ENCODE measurements at regions not wholly inside any gene's neighbourhood (a gene's known extent, or its start where the extent isn't known, plus 50 kb on each side); places are given as distances from the start of the nearest gene placed in this dataset.

GRCh38 chr1:60895701-60896100 lies 186.7 kb upstream of the NFIA start:
- Histone ChIP-seq H3K79me2 (replicated peaks; ENCODE audit: insufficient read depth, low read length) (no peaks in the 10 kb centered on the region), H3K9ac (ENCODE audit: low read length) (no peak overlapping the region), H2AFZ (ENCODE audit: low read depth, low read length) (no peak overlapping the region), H3K9me3 (ENCODE audit: low read length) (no peaks in the 10 kb centered on the region), H3K4me2 (ENCODE audit: low read length) (no peak overlapping the region), H3K4me3 (ENCODE audit: low read length) (no peak overlapping the region), H3K27ac (ENCODE audit: low read length) (no peak overlapping the region), H3K36me3 (ENCODE audit: insufficient read depth, low read length) (no peaks in the 10 kb centered on the region), H3F3A (ENCODE audit: insufficient read depth, low read length, poor library complexity, severe bottlenecking) (no peaks in the 10 kb centered on the region), H3K9me2 (ENCODE audit: insufficient read depth, low read length) (no peaks in the 10 kb centered on the region), H3K27me3 (ENCODE audit: insufficient read depth, low read depth, low read length) (no peaks in the 10 kb centered on the region), H4K20me1 (ENCODE audit: insufficient read depth) (no peaks in the 10 kb centered on the region)
- no peak for TF ChIP-seq TAF1 (IDR thresholded peaks at IDR 0.05; ENCODE audit: low read depth)
- TF ChIP-seq RAD21 (conservative IDR thresholded peaks at IDR 0.05): no peak
- TF ChIP-seq EP300 (conservative IDR thresholded peaks at IDR 0.05; ENCODE audit: poor library complexity, severe bottlenecking): no peak
- TF ChIP-seq MXI1 (conservative IDR thresholded peaks at IDR 0.05; ENCODE audit: poor library complexity, severe bottlenecking): no peak
- no peak for TF ChIP-seq SMC3 (conservative IDR thresholded peaks at IDR 0.05; ENCODE audit: poor library complexity)
- TF ChIP-seq EZH2 (IDR thresholded peaks at IDR 0.05; ENCODE audit: borderline replicate concordance, insufficient read depth, low read length, poor library complexity, severe bottlenecking): no peak
- TF ChIP-seq POLR2AphosphoS5 (IDR thresholded peaks at IDR 0.05): no peak
- TF ChIP-seq, protein P1, sequence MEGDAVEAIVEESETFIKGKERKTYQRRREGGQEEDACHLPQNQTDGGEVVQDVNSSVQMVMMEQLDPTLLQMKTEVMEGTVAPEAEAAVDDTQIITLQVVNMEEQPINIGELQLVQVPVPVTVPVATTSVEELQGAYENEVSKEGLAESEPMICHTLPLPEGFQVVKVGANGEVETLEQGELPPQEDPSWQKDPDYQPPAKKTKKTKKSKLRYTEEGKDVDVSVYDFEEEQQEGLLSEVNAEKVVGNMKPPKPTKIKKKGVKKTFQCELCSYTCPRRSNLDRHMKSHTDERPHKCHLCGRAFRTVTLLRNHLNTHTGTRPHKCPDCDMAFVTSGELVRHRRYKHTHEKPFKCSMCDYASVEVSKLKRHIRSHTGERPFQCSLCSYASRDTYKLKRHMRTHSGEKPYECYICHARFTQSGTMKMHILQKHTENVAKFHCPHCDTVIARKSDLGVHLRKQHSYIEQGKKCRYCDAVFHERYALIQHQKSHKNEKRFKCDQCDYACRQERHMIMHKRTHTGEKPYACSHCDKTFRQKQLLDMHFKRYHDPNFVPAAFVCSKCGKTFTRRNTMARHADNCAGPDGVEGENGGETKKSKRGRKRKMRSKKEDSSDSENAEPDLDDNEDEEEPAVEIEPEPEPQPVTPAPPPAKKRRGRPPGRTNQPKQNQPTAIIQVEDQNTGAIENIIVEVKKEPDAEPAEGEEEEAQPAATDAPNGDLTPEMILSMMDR (IDR thresholded peaks at IDR 0.05; ENCODE audit: poor library complexity, severe bottlenecking): no peak
- TF ChIP-seq, protein P2, sequence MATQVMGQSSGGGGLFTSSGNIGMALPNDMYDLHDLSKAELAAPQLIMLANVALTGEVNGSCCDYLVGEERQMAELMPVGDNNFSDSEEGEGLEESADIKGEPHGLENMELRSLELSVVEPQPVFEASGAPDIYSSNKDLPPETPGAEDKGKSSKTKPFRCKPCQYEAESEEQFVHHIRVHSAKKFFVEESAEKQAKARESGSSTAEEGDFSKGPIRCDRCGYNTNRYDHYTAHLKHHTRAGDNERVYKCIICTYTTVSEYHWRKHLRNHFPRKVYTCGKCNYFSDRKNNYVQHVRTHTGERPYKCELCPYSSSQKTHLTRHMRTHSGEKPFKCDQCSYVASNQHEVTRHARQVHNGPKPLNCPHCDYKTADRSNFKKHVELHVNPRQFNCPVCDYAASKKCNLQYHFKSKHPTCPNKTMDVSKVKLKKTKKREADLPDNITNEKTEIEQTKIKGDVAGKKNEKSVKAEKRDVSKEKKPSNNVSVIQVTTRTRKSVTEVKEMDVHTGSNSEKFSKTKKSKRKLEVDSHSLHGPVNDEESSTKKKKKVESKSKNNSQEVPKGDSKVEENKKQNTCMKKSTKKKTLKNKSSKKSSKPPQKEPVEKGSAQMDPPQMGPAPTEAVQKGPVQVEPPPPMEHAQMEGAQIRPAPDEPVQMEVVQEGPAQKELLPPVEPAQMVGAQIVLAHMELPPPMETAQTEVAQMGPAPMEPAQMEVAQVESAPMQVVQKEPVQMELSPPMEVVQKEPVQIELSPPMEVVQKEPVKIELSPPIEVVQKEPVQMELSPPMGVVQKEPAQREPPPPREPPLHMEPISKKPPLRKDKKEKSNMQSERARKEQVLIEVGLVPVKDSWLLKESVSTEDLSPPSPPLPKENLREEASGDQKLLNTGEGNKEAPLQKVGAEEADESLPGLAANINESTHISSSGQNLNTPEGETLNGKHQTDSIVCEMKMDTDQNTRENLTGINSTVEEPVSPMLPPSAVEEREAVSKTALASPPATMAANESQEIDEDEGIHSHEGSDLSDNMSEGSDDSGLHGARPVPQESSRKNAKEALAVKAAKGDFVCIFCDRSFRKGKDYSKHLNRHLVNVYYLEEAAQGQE (IDR thresholded peaks at IDR 0.05; ENCODE audit: borderline replicate concordance): no peak

- no peaks in the 10 kb centered on the region for H3K27me3 ChIP-seq (ENCODE audit: insufficient read depth, low read depth, low read length)
- H3K9ac ChIP-seq (ENCODE audit: low read length): no peak overlapping the region
- no peaks in the 10 kb centered on the region for H3F3A ChIP-seq (ENCODE audit: insufficient read depth, low read length, poor library complexity, severe bottlenecking)
- no peaks in the 10 kb centered on the region for H3K9me3 ChIP-seq (ENCODE audit: low read length)
- no peak overlapping the region for H3K27ac ChIP-seq (ENCODE audit: low read length)
- no peak for TF ChIP-seq MXI1 (conservative IDR thresholded peaks at IDR 0.05; ENCODE audit: poor library complexity, severe bottlenecking)
- H4K20me1 ChIP-seq (ENCODE audit: insufficient read depth): no peaks in the 10 kb centered on the region
- H3K36me3 ChIP-seq (ENCODE audit: insufficient read depth, low read length): no peaks in the 10 kb centered on the region
- no peak overlapping the region for H3K4me3 ChIP-seq (ENCODE audit: low read length)
- H3K4me2 ChIP-seq (ENCODE audit: low read length): no peak overlapping the region
- no peak overlapping the region for H2AFZ ChIP-seq (ENCODE audit: low read depth, low read length)
- no peaks in the 10 kb centered on the region for H3K9me2 ChIP-seq (ENCODE audit: insufficient read depth, low read length)
- H3K79me2 ChIP-seq (replicated peaks; ENCODE audit: insufficient read depth, low read length): no peaks in the 10 kb centered on the region
Observed at GRCh38 chr1:60895252-60895651, 187.1 kb upstream of the NFIA start.

GRCh38 chr1:60894741-60895140 lies 187.6 kb upstream of the NFIA start:
- no peaks in the 10 kb centered on the region for H3K36me3 ChIP-seq (ENCODE audit: insufficient read depth, low read length)
- no peak overlapping the region for H2AFZ ChIP-seq (ENCODE audit: low read depth, low read length)
- H3K4me3 ChIP-seq (ENCODE audit: low read length): no peak overlapping the region
- H4K20me1 ChIP-seq (ENCODE audit: insufficient read depth): no peaks in the 10 kb centered on the region
- TF ChIP-seq, protein P2 (IDR thresholded peaks at IDR 0.05; ENCODE audit: borderline replicate concordance): no peak
- TF ChIP-seq, protein P1 (IDR thresholded peaks at IDR 0.05; ENCODE audit: poor library complexity, severe bottlenecking): no peak
- no peak for TF ChIP-seq TAF1 (IDR thresholded peaks at IDR 0.05; ENCODE audit: low read depth)
- TF ChIP-seq RAD21 (conservative IDR thresholded peaks at IDR 0.05): no peak
- TF ChIP-seq EP300 (conservative IDR thresholded peaks at IDR 0.05; ENCODE audit: poor library complexity, severe bottlenecking): no peak
- no peak overlapping the region for H3K27ac ChIP-seq (ENCODE audit: low read length)
- H3F3A ChIP-seq (ENCODE audit: insufficient read depth, low read length, poor library complexity, severe bottlenecking): no peaks in the 10 kb centered on the region
- no peaks in the 10 kb centered on the region for H3K9me2 ChIP-seq (ENCODE audit: insufficient read depth, low read length)
- no peaks in the 10 kb centered on the region for H3K9me3 ChIP-seq (ENCODE audit: low read length)
- H3K9ac ChIP-seq (ENCODE audit: low read length): no peak overlapping the region
- H3K27me3 ChIP-seq (ENCODE audit: insufficient read depth, low read depth, low read length): no peaks in the 10 kb centered on the region
- no peak overlapping the region for H3K4me2 ChIP-seq (ENCODE audit: low read length)
- H3K79me2 ChIP-seq (replicated peaks; ENCODE audit: insufficient read depth, low read length): no peaks in the 10 kb centered on the region
